ENCODE measurements at regions not wholly inside any gene's neighbourhood (a gene's known extent, or its start where the extent isn't known, plus 50 kb on each side); places are given as distances from the start of the nearest gene placed in this dataset.
"Not testable (repeated sequence)": the region's sequence is repeated elsewhere in the genome, so short reads cannot be mapped to it uniquely, and the experiment has no call there.

- not testable (repeated sequence) for DNase-seq (ENCODE audit: extremely low read depth in 1 of 11, low read depth in 9 of 11, low spot score in 4 of 11)
These were observed 51.5 kb downstream of the PPIAL4A start for GRCh38 chr1:120941066-120941465.

GRCh38 chr1:120941836-120942217 is 52.3 kb downstream of the PPIAL4A start:
- not testable (repeated sequence) for DNase-seq (ENCODE audit: extremely low read depth in 1 of 11, low read depth in 9 of 11, low spot score in 4 of 11)

DNA sequence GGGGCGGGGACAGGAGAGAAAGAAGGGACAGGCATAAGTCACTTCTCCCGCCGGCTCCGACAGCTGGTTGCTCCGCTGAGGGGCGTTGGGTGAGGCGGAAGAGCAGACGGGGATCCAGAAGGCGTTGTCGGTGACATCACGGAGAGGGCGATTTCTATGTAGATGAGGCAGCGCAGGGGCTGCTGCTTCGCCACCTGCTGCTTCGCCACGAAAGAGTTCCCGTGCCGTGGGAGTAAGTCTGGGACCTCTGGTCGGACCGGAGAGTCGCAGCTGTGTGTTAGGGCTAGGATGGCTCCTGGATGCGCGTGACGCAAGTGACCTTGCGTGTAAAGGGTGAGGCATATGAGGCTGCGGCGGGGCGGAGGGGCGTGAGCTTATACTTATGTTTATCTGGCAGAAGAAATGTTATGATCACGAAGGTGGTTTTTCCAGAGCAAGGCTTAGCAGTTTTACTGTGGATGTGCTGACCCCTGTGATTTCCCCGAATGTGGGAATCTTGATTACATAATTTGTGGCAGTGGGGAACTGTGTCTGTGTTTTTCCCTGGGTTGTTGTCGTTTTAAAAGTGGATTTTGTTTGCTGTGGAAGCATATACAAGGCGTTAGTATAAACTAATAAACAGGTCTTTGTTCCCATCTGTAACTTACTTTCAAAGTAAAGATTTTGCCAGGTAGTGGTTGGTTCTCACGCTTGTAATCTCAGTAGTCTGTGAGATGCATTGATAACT is 52.8 kb downstream of the PPIAL4A start:
- DNase-seq (ENCODE audit: extremely low read depth in 1 of 11, low read depth in 9 of 11, low spot score in 4 of 11): peak in 10 of 11 donors; percentile 21 to 51 (median 32)

GRCh38 chr1:120942945-120943319 is 53.4 kb downstream of the PPIAL4A start:
- not testable (repeated sequence) for DNase-seq (ENCODE audit: extremely low read depth in 1 of 11, low read depth in 9 of 11, low spot score in 4 of 11)

- not testable (repeated sequence) for DNase-seq (ENCODE audit: extremely low read depth in 1 of 11, low read depth in 9 of 11, low spot score in 4 of 11)
These were observed 55.1 kb downstream of the PPIAL4A start for GRCh38 chr1:120944691-120945090.

GRCh38 chr1:120945122-120945521 is 55.6 kb downstream of the PPIAL4A start:
- not testable (repeated sequence) for DNase-seq (ENCODE audit: extremely low read depth in 1 of 11, low read depth in 9 of 11, low spot score in 4 of 11)

- DNase-seq (ENCODE audit: extremely low read depth in 1 of 11, low read depth in 9 of 11, low spot score in 4 of 11): not testable (repeated sequence)
These were observed 57.5 kb downstream of the PPIAL4A start for GRCh38 chr1:120947114-120947513.

- DNase-seq (ENCODE audit: extremely low read depth in 1 of 11, low read depth in 9 of 11, low spot score in 4 of 11): not testable (repeated sequence)
These were observed 60.2 kb downstream of the PPIAL4A start for GRCh38 chr1:120949724-120950123.

GRCh38 chr1:120950633-120951032 is 61.1 kb downstream of the PPIAL4A start:
- DNase-seq (ENCODE audit: extremely low read depth in 1 of 11, low read depth in 9 of 11, low spot score in 4 of 11): not testable (repeated sequence)

DNA sequence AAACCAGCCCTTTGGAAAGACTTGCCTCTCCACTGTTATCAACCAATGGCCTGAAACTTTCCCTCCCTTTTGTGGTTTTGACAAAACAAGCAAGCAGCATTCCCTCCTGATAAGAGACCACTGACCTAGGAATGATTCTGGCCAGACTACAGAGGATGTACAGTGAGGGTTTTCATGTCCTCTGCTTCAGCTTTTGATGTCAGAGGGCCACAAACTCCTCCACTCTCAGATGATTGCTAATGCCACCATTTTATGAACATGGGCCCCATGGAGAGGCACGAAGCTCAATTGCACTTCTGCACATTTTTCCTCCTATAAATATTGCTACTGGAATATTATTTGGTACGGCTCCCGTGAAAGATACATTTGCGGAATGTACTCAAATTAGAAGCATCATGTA is 61.5 kb downstream of the PPIAL4A start:
- DNase-seq (ENCODE audit: extremely low read depth in 1 of 11, low read depth in 9 of 11, low spot score in 4 of 11): not testable (repeated sequence)

- DNase-seq (ENCODE audit: extremely low read depth in 1 of 11, low read depth in 9 of 11, low spot score in 4 of 11): not testable (repeated sequence)
These were observed 62.8 kb downstream of the PPIAL4A start for GRCh38 chr1:120952207-120952870.

- DNase-seq (ENCODE audit: extremely low read depth in 1 of 11, low read depth in 9 of 11, low spot score in 4 of 11): not testable (repeated sequence)
These were observed 63.3 kb downstream of the PPIAL4A start for GRCh38 chr1:120952871-120953265.

GRCh38 chr1:120954736-120955135 is 65.2 kb downstream of the PPIAL4A start:
- DNase-seq (ENCODE audit: extremely low read depth in 1 of 11, low read depth in 9 of 11, low spot score in 4 of 11): no peak

DNA sequence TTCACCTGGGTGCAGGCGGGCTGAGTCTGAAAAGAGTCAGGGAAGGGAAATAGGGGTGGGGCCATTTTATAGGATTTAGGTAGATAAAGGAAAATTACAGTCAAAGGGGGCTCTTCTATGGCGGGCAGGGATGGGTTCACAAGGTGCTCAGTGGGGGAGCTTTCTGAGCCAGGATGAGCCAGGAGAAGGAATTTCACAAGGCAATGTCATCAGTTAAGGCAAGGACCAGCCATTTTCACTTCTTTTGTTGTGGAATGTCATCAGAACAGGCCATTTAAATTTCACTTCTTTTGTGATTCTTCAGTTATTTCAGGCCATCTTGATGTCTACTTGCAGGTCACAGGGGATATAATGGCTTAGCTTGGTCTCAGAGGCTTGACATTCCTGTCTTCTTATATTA is 66.4 kb downstream of the PPIAL4A start:
- DNase-seq (ENCODE audit: extremely low read depth in 1 of 11, low read depth in 9 of 11, low spot score in 4 of 11): not testable (repeated sequence)

GRCh38 chr1:120966018-120966417 is 76.4 kb downstream of the PPIAL4A start:
- DNase-seq (ENCODE audit: extremely low read depth in 1 of 11, low read depth in 9 of 11, low spot score in 4 of 11): not testable (repeated sequence)

DNA sequence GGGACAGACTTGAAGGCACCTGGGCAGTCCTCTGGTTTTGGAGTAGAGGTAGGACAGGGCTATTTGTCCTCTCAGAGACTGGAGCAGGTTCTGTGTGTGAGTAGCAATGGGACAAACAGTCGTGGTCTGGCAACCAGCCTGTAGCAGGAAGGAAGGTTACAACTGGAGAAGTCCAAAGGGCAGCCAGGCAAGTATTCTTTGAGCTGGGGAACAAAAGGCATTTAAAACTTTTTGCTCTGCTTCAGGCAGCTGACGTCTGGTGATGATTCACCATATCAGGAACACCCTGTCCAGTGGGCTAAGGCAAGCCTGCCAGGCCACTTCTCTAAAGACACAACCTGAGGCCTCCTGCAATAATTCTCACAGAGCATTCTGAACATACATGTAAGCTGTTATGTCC is 83.3 kb downstream of the PPIAL4A start:
- not testable (repeated sequence) for DNase-seq (ENCODE audit: extremely low read depth in 1 of 11, low read depth in 9 of 11, low spot score in 4 of 11)

- not testable (repeated sequence) for DNase-seq (ENCODE audit: extremely low read depth in 1 of 11, low read depth in 9 of 11, low spot score in 4 of 11)
These were observed 84.3 kb downstream of the PPIAL4A start for GRCh38 chr1:120973836-120974235.

DNA sequence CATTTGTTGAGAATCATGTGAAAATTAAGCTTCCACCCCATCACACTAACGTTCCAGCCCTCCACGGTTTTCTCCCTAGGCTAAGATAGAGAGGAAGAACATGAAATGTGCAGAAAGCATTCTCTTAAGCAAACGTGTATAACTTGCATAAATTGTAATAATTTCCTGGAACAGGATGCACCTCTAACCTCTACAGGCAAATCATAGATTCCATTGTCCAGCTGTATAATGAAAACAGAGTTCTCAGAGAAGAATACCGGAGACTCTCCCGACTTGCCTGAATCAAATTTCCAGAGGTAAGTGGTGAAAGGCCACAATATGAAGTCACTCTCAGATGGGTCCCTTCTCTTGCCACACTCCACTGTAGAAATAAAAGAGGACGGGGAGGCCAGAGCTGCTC is 87.7 kb downstream of the PPIAL4A start:
- not testable (repeated sequence) for DNase-seq (ENCODE audit: extremely low read depth in 1 of 11, low read depth in 9 of 11, low spot score in 4 of 11)

DNA sequence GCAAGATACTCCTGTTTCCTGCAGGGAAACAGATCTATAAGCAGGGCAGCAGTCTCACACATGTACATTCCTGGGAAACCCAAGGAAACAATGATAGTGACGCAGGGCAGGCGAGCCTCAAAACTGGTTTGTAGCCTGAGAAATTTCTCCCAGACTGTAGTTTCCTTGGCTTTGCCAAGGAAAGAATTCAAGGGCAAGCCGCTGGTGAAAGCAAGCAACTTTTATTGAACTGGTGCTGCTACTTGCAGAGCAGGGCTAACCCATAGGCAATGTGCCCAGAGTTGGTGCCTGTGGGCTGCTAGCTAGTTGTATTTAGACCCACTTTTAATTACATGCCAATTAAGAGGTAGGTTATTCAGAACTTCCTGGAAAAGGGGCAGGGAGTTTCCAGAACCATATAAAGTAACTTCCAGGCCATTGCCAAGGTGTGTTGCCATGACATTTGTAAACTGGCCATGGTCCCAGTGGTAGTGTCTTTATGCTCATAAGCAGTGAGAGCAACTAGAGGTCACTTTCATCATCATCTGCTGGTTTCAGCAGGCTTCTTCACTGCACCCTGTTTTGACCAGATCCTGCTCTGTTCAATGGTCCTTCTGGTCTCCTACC is 92.0 kb downstream of the PPIAL4A start:
- DNase-seq (ENCODE audit: extremely low read depth in 1 of 11, low read depth in 9 of 11, low spot score in 4 of 11): not testable (repeated sequence)

DNA sequence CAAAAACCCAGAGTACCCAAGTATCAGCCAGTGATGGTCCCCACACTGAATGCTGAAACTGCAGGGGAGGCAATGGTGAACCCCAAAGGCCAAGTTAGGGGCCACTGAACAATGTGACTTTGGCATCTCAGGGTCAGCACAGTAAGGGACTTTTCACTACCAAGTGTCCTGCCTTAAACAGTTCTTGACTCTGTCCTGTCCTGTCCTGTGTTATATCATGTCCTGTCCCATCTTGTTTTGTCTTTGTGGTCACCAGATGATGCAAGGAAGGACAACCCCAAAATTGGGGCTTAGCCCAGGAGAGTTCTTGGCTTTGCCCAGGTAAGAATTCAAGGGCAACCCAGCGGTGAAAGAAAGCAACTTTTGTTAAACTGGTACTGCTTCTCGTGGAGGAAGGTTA is 105.0 kb downstream of the PPIAL4A start:
- not testable (repeated sequence) for DNase-seq (ENCODE audit: extremely low read depth in 1 of 11, low read depth in 9 of 11, low spot score in 4 of 11)

All from renal cortex interstitium (tissue), 11 donors.